Tongue (tissue), 1 donor: ENCODE measurements at regions not wholly inside any gene's neighbourhood (a gene's known extent, or its start where the extent isn't known, plus 50 kb on each side); places are given as distances from the start of the nearest gene placed in this dataset.

Experiments
- DNase-seq: peaks from one replicate; pipeline ENCODE4 v3.0.0-alpha.2; 2015

GRCh38 chr5:2908086-2908485, 156.6 kb upstream of the IRX2 start:
- no peak for DNase-seq

GRCh38 chr5:2906302-2907090, 155.0 kb upstream of the IRX2 start:
- DNase-seq = no peak

GRCh38 chr5:2905741-2906140, 154.3 kb upstream of the IRX2 start:
- no peak for DNase-seq

DNA sequence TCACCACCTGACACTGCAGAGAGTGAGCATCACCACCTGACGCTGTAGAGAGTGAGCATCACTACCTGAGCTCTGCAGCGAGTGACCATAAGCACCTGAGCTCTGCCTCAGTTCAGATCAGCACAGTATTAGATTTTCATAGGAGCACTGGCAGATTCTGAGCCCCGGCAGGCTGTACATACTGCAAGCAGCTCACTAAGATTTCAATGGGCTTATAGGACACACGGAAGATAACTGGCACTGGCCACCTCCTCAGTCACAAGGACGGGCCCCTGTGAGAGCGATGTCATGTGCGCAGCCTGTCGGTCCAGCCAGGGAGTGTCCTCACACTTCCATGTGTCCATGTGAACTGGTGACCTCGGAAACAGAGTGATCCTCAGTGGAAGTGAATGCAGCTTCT, 153.5 kb upstream of the IRX2 start:
- no peak for DNase-seq

DNA sequence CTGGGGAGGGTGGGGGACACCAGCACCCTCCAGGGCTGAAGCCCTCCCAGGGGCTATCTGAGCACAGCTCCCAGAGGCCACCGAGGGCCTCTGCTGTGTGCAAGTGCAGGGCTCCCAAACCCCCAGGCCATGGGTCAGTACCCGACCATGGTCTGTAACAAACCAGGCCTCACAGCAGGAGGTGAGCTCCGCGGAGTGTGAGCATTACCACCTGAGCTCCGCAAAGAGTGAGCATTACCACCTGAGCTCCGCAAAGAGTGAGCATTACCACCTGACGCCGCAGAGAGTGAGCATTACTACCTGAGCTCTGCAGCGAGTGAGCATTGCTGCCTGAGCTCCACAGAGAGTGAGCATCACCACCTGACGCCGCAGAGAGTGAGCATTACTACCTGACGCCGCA, 152.9 kb upstream of the IRX2 start:
- DNase-seq = no peak

GRCh38 chr5:2903451-2904395, 152.2 kb upstream of the IRX2 start:
- DNase-seq = no peak

DNA sequence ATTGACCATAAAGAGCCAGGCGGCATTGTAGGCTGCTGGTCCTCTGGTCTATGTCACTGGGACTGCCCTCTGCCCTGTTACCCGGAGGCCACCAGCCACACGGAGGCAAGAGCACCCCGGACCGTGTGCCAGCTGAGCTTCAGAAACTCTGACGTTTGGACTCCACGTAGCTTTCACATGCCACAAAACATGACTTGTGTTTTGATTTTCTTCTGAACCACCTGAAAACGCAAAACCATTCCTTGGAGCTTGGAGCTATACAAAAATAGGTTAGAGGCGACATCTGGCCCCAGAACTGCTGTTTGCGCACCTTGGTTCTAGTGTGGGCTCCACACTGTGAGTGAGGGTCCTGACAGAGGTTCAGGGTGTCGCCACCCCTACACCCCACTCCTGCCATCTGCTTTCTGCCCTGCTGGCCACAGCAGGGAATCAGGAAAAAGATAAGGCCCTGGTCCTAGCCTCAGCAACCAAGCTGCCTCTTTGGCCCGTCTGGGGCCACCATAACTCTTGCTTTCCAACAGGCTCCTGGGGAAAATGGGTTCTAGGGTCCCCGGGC, 151.3 kb upstream of the IRX2 start:
- no peak for DNase-seq

- DNase-seq = no peak
Measured at GRCh38 chr5:2902186-2902585, 150.7 kb upstream of the IRX2 start.

- no peak for DNase-seq
Measured at GRCh38 chr5:2901511-2901910, 150.0 kb upstream of the IRX2 start.

DNA sequence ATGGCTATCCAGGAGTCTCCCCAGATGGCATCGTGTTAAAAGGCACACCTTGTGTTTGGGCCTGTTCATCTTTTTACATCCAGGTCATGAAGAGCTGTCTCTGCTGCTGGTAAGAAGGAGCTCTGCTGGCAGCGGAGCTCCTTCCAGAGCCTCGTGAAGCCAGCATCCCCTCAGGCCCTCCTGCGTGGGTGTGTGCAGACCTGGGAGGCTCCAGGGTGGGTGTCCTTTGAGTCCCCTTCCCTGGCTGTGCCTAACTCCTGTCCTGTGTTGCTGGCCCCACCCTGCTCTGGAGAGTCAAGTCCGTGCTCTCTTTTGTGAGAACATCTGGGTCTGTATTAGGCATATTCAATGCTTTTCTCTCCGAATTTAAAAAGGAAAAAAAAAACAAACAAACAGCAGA, 149.6 kb upstream of the IRX2 start:
- DNase-seq = no peak

- no peak for DNase-seq
Measured at GRCh38 chr5:2900360-2900759, 148.9 kb upstream of the IRX2 start.

- DNase-seq = no peak
Measured at GRCh38 chr5:2899311-2899710, 147.8 kb upstream of the IRX2 start.

DNA sequence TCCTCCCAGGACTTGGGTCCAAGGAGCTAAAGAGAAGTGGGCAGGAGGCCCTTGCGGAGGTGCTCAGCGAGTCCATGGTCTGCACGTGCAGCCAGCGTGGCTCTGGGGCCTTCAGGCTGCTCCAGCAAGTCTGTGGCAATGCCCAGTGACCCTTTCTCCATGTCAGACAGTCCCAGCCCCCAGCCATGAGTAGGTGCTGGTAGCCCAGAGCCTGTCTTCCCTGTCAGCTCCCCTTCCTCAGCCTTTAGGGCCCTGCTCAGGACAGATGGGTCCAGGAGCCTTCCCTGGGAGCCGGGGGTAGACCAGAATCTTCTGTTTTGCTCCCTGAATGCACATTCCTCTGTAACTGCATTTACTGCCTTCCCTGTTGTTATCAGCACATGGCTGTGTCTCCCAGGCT, 147.2 kb upstream of the IRX2 start:
- no peak for DNase-seq

- DNase-seq = no peak
Measured at GRCh38 chr5:2897276-2897961, 145.9 kb upstream of the IRX2 start.

DNA sequence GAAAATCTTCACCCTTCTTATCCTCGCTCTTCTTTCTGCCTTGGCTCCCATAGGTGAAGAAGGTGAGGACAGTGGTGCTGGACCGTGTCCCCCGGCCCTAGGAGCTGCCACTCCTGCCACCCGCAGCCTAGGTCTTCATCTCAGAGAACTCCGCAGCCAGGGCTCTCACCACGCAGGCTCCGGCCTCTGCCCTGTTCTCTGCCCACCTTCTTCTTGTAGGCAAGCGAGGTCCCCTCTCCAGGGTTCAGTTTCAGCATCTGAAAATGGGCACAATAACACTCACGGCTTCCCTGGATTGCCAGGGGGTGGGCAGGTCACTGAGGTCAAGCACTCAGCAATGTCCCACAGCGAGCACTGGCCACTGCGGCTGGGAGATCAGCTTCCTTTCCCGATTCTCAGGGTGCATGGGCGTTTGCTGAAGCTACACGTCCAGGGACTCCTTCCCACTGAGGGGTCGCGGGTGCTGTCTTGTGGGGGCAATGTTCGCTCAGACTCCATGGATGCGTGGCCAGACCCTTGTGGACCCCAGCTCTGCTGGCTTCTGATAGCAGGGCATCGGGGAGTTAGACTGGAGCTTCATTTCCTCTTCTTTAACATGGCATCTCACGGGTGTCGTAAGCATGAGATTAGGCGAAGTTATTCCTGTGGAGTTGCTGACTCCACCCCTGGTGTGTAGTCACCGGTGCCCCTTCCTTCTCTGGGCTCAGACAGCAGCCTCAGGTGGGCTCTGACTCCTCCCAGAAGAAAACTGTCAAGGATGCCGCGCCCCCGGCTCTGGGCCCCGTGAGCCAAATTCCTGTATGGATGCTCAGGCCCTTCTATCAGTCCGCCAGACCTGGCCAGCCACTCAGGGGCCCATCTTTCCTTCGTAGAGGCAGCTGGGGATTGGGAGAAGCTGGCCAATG, 145.1 kb upstream of the IRX2 start:
- no peak for DNase-seq

- DNase-seq = no peak
Measured at GRCh38 chr5:2895876-2896275, 144.4 kb upstream of the IRX2 start.

- no peak for DNase-seq
Measured at GRCh38 chr5:2895196-2895595, 143.7 kb upstream of the IRX2 start.

- no peak for DNase-seq
Measured at GRCh38 chr5:2894736-2895135, 143.3 kb upstream of the IRX2 start.

DNA sequence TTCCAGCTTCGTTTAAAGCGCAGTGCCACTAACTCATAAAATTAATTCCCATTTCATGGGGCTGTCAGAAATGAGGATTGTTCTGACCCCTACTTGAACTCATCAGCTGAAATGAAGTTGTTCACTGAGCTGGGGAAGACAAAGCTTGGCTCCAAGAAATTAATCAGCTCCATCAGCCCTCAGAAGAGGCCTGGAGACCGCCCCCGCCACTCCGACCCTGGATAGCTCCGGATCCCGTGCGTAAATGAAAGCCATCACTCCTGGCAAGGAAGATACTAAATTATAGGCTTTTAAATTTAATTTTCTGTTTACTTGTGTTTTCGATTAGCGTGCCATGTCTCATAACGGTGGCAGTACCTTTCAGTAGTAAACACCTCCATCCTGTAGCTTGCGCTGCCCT, 142.8 kb upstream of the IRX2 start:
- no peak for DNase-seq

DNA sequence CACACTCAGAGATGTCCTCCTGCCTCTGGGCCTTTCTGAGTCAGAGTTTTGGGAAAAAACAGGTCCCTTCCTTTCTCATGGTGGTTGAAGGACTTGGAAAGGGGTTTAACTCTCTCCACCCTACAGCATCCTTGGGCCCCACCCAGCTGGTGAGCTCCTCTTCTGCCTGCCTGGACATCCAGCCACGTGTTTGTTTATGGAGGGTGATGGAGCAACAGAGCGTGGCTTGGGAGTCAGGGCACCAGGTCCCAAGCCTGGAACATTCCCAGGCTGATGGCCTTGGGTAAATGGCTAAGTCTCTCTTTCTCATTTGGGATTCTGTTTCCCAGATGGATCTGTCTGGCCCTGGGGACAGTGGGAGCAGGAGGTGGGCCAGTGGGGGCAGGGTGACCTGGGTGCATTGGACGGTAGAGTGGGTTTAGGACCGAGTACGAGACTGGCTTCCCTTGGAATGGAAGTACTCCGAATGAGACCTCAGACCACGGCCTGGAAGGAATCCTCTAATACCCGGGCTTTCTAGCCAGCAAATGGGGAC, 141.1 kb upstream of the IRX2 start:
- no peak for DNase-seq

DNA sequence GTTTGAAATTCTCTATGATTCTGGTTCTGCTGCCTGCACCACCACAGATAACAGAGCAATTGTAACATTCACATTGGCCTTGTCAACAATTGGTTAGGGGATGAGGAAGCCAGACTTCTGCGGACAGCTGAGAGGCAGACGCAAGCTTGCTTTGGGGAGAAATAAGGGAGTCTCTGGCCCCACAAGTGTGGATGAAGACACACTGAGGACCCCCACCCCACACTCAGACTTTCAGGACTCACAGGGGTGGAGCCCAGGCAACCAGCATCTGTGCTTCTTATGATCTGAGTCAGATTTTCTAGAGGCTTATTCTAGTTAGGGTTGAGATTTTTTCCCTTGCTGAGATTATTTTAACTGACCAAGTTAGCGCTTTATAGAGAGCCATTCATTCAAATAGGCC, 140.3 kb upstream of the IRX2 start:
- DNase-seq = no peak
